Hepatocyte (in vitro differentiated cells): ENCODE measurements at regions not wholly inside any gene's neighbourhood (a gene's known extent, or its start where the extent isn't known, plus 50 kb on each side); places are given as distances from the start of the nearest gene placed in this dataset.

Experiments
- DNase-seq: peaks from one replicate; pipeline ENCODE4 v3.0.0-alpha.2; 2016; ENCODE audit warnings: low spot score
- H2AFZ ChIP-seq: fragments of 200-600 bp; sonication (generic); 2 replicates; pipeline ENCODE4 v1.6.0; 2016; ENCODE audit warnings: antibody characterized with exemption, mild to moderate bottlenecking
- H3K27ac ChIP-seq: fragments of 200-600 bp; sonication (generic); 2 replicates; pipeline ENCODE4 v1.5.1; 2016; ENCODE audit warnings: mild to moderate bottlenecking
- H3K27me3 ChIP-seq: fragments of 200-600 bp; sonication (generic); 2 replicates; pipeline ENCODE4 v1.6.1; 2016
- H3K36me3 ChIP-seq: fragments of 200-600 bp; sonication (generic); replicated peaks from 2 replicates; pipeline ENCODE4 v1.5.1; 2016; ENCODE audit warnings: low read depth; ENCODE audit not compliant: insufficient read depth
- H3K4me1 ChIP-seq: fragments of 200-600 bp; sonication (generic); 2 replicates; pipeline ENCODE4 v1.5.1; 2016; ENCODE audit warnings: mild to moderate bottlenecking, moderate library complexity; ENCODE audit not compliant: insufficient read depth
- H3K4me2 ChIP-seq: fragments of 200-600 bp; sonication (generic); 2 replicates; pipeline ENCODE4 v1.6.0; 2016
- H3K4me3 ChIP-seq: fragments of 200-600 bp; sonication (generic); 2 replicates; pipeline ENCODE4 v1.5.1; 2016; ENCODE audit warnings: mild to moderate bottlenecking
- H3K79me2 ChIP-seq: fragments of 200-600 bp; sonication (generic); 2 replicates; pipeline ENCODE4 v1.6.0; 2017; ENCODE audit warnings: mild to moderate bottlenecking
- H3K9me2 ChIP-seq: fragments of 200-600 bp; sonication (generic); replicated peaks from 2 replicates; pipeline ENCODE4 v1.6.0; 2017; ENCODE audit warnings: mild to moderate bottlenecking; ENCODE audit not compliant: insufficient read depth
- H3K9me3 ChIP-seq: fragments of 200-600 bp; sonication (generic); 2 replicates; pipeline ENCODE4 v1.5.1; 2016; ENCODE audit warnings: low read depth, mild to moderate bottlenecking
- H4K20me1 ChIP-seq: fragments of 200-600 bp; sonication (generic); 2 replicates; pipeline ENCODE4 v1.6.0; 2016; ENCODE audit warnings: mild to moderate bottlenecking; ENCODE audit not compliant: insufficient read depth, poor library complexity, severe bottlenecking
- CTCF ChIP-seq: fragments of 200-600 bp; sonication (generic); IDR thresholded peaks from 2 replicates; pipeline ENCODE4 v1.5.1; 2016; ENCODE audit warnings: antibody characterized with exemption, mild to moderate bottlenecking; ENCODE audit not compliant: poor library complexity
- EZH2 ChIP-seq: fragments of 200-600 bp; sonication (generic); IDR thresholded peaks from 2 replicates; pipeline ENCODE4 v1.6.1; 2016; ENCODE audit warnings: antibody characterized with exemption, mild to moderate bottlenecking, borderline replicate concordance
- EZH2phosphoT487 ChIP-seq: fragments of 200-600 bp; sonication (generic); IDR thresholded peaks from one replicate; pipeline ENCODE4 v1.6.1; 2018; ENCODE audit warnings: antibody characterized with exemption, mild to moderate bottlenecking, low read depth, moderate library complexity; ENCODE audit not compliant: unreplicated experiment, severe bottlenecking
- WGBS: methylation state at CpG from one replicate; pipeline ENCODE4 v1.1.6; 2016; ENCODE audit warnings: low lambda C conversion rate; ENCODE audit errors: missing lambda C conversion rate; 5-methylcytosine and 5-hydroxymethylcytosine counted together

- no peaks in the 10 kb centered on the region for H3K4me1 ChIP-seq
- no peak overlapping the region for H3K4me2 ChIP-seq
- no peaks in the 10 kb centered on the region for H3K9me2 ChIP-seq
- no peaks in the 10 kb centered on the region for H3K27me3 ChIP-seq
- TF ChIP-seq EZH2, result no peak
- TF ChIP-seq CTCF, result no peak
- no peak for TF ChIP-seq EZH2phosphoT487
- no peak overlapping the region for H2AFZ ChIP-seq
- no peak for DNase-seq
- no peaks in the 10 kb centered on the region for H4K20me1 ChIP-seq
- H3K36me3 ChIP-seq, result no peaks in the 10 kb centered on the region
- WGBS, result 95% methylated on average over 3 of the region's 3 CpGs
- no peaks in the 10 kb centered on the region for H3K9me3 ChIP-seq
- H3K4me3 ChIP-seq, result no peak overlapping the region
- H3K79me2 ChIP-seq, result no peaks in the 10 kb centered on the region
- H3K27ac ChIP-seq, result no peak overlapping the region
Observed at GRCh38 chr10:90047243-90047729, 345.9 kb downstream of the KIF20B start.

GRCh38 chr10:90051053-90051452 lies 349.7 kb downstream of the KIF20B start:
- Histone ChIP-seq H3K9me3 (no peaks in the 10 kb centered on the region), H3K9me2 (no peaks in the 10 kb centered on the region), H3K27ac (no peak overlapping the region), H3K4me1 (no peaks in the 10 kb centered on the region), H4K20me1 (no peaks in the 10 kb centered on the region), H3K36me3 (no peaks in the 10 kb centered on the region), H3K27me3 (no peaks in the 10 kb centered on the region), H3K4me2 (no peak overlapping the region), H3K79me2 (no peaks in the 10 kb centered on the region), H3K4me3 (no peak overlapping the region), H2AFZ (no peak overlapping the region)
- no peak for DNase-seq
- TF ChIP-seq CTCF, result no peak

GRCh38 chr10:90051474-90051873 lies 350.1 kb downstream of the KIF20B start:
- H3K27me3 ChIP-seq, result no peaks in the 10 kb centered on the region
- H2AFZ ChIP-seq, result no peak overlapping the region
- TF ChIP-seq EZH2phosphoT487, result no peak
- TF ChIP-seq CTCF, result no peak
- no peak for TF ChIP-seq EZH2
- DNase-seq, result no peak
- H3K36me3 ChIP-seq, result no peaks in the 10 kb centered on the region
- no peak overlapping the region for H3K4me3 ChIP-seq
- H3K79me2 ChIP-seq, result no peaks in the 10 kb centered on the region
- no peaks in the 10 kb centered on the region for H3K9me3 ChIP-seq
- H3K27ac ChIP-seq, result no peak overlapping the region
- no peak overlapping the region for H3K4me2 ChIP-seq
- no peaks in the 10 kb centered on the region for H4K20me1 ChIP-seq
- no peaks in the 10 kb centered on the region for H3K9me2 ChIP-seq
- no peaks in the 10 kb centered on the region for H3K4me1 ChIP-seq

- DNase-seq, result no peak
- Histone ChIP-seq H4K20me1 (no peaks in the 10 kb centered on the region), H3K36me3 (no peaks in the 10 kb centered on the region), H3K4me1 (no peaks in the 10 kb centered on the region), H2AFZ (no peak overlapping the region), H3K9me3 (no peaks in the 10 kb centered on the region), H3K27me3 (no peaks in the 10 kb centered on the region), H3K27ac (no peak overlapping the region), H3K4me3 (no peak overlapping the region), H3K79me2 (no peaks in the 10 kb centered on the region), H3K4me2 (no peak overlapping the region), H3K9me2 (no peaks in the 10 kb centered on the region)
- TF ChIP-seq EZH2phosphoT487 (no peak), CTCF (no peak), EZH2 (no peak)
- WGBS, result 82% methylated on average over 3 of the region's 3 CpGs
Observed at GRCh38 chr10:90062786-90063185, 361.4 kb downstream of the KIF20B start.
